Transverse colon (tissue), 3 donors: ENCODE measurements at regions not wholly inside any gene's neighbourhood (a gene's known extent, or its start where the extent isn't known, plus 50 kb on each side); places are given as distances from the start of the nearest gene placed in this dataset.

Source experiments
- EP300 ChIP-seq: sonication (generic); formaldehyde crosslinking; IDR thresholded peaks from one replicate; pipeline ENCODE4 v1.6.1; 2017; ENCODE audit warnings: antibody characterized with exemption, low read depth
- POLR2A ChIP-seq: fragments of 450-650 bp; IDR thresholded peaks from one replicate; pipeline ENCODE4 v1.6.1; 2016; ENCODE audit warnings: antibody characterized with exemption, mild to moderate bottlenecking, moderate library complexity
- POLR2AphosphoS5 ChIP-seq, 3 donors: sonication (generic); formaldehyde crosslinking; IDR thresholded peaks; one replicate each; pipeline ENCODE4 v1.6.1; 2016; ENCODE audit warnings: antibody characterized with exemption in 3 of 3

- no peak for TF ChIP-seq POLR2AphosphoS5 (IDR thresholded peaks at IDR 0.05)
- TF ChIP-seq POLR2A: no peak
- no peak for TF ChIP-seq EP300
Observed at GRCh38 chrX:19245711-19246269, 97.9 kb upstream of the PDHA1 start.
